NCI-H2227 treated with DMSO at 0.1 percent for 48 hours (cell line): ENCODE measurements at regions not wholly inside any gene's neighbourhood (a gene's known extent, or its start where the extent isn't known, plus 50 kb on each side); places are given as distances from the start of the nearest gene placed in this dataset.

ENCODE experiments used
- DNase-seq: peaks from one replicate; lab custom pipeline; 2025; lab: John Stamatoyannopoulos, UW

DNA sequence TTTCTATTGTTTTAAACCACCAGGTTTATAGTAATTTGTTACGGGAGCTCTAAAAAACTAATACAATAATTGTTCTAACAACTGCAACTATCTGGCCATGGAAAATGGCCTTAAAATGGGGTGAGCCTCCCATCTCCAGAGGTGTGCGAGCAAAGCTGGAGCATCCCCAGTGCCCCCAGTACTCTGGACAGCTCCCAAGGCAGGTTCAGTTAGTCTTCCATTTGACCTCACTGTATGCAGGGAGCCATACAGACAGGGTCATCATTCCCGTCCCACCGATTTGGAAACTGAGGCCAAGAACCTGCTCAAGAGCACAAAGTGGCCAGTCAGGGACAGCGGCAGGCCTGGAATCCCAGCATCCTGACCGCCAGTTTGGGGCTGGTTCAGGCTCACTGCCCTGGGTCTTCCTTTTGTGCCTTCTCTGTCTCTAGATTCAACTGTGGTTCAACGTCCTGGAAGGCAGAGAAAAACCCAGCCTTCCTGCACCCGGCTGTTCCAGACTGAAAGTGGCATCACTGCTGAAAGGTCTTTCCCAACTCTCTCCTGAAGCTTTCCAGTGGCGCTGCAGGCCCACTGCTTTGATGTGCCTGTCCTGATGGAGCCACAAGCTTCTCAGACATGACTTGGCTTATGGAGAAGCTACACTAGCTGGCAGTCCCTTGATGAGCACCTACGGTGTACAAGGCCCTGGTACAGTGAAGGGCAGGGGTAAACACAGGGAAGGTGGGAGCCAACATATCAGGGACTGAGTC lies 76.6 kb upstream of the LINGO1 start:
- no peak for DNase-seq

DNA sequence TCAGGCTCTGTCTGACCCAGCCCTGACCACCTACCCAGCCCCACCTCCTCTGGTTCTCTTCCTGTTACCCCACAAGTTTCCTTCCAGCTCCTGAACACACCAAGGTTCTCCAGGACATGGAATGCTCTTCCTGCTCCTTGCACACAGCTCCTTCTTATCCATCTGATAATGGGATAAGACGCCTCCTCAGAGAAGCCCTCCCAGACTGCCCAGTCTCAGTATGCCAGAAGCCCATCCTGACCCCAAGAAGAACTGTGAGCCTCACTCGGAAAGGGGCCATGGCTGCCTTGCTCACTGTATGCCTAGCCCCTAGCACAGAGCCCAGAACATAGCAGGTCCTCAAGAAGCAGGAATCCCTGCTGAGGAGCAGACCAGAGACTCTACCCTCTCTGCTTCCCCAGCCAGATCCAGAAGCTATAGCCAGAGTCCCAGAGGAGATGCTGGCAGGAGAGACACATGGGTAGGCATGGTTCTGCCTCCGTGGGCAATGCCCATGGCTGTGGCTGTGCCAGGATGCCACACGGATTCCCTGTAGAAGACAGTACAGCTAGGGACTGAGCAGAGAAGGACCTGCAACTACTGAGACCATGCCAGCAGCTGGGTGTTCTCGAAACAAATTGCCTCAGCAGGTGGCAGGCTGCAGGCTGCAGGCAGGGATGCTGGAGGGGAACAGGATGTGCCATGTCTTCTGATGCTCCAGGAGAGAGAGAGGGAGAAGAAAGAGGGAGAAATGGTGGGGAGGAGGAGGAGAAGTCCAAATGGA lies 74.0 kb upstream of the LINGO1 start:
- no peak for DNase-seq

DNA sequence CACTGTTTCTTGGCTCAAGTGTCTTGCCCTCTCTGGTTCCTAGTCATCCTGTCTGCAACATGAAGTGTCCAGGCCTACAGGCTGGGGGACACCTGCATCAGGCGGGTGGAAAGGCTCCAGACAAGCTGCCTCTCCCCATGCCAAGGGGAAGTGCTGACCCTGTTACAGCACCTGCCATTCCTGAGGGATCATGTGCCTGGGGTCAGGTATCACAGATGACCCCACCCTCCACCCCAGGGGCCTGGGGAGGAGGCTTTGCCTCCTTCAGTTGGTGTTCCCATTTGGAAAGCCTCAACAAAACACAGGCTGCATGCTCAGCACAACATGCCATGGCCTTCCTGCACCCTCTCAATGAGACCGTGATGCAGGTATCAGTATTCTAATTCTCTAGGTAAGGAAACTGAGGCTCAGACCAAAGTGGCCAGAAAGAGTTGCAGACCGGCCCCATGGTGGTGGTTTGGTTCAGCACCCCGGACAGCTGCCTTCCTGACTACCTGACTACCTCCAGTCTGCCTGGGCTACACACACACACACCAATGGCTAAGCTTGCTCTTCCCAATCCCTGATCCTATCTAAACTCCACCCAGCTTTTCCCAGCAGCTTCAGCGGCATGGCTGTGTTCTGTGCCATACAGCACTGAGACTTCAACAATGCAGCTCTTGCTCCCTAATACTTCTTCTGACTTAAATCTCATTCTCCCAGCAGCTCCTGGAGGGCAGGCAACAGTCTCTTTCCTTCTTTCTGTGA lies 69.7 kb upstream of the LINGO1 start:
- DNase-seq, result no peak

DNA sequence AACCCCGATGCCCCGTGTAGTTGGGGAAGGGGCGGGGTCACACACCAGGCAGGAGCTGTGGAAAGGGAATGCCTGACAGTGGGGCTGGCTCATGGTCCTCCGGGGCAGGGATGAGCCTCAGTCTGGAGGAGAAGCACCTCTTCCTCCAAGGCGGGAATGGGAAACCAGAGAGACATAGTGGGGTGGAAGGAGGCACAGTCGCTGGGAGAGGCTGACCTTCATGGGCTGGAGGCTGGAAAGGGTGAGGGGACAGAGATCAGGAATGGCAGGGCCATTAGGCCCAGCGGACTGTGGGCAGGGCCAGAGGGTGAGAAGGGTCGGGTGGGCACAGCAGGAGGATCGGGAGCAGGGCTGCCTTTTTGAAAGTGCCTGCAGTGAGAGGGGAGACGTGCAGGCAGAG lies 65.8 kb upstream of the LINGO1 start:
- no peak for DNase-seq

DNA sequence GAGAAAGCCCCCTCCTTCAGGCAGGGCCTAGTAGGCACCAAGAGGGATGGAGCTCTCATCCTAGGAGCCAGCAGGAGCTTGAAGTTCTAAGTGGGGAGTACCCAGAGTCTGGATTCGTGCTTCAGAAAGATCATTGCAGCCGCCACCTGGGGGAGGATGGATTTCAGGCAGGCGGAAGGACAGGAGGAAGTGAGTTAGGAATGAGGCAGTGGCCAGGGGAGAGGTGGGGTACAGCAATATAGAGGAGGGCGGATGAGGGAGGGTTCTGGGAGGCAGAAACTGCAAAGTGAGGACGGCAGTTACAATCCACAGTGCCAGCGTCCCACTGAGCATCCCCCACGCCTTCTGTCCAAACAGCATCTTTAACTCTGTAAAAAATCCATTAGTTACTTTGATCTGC lies 65.2 kb upstream of the LINGO1 start:
- DNase-seq, result no peak

DNA sequence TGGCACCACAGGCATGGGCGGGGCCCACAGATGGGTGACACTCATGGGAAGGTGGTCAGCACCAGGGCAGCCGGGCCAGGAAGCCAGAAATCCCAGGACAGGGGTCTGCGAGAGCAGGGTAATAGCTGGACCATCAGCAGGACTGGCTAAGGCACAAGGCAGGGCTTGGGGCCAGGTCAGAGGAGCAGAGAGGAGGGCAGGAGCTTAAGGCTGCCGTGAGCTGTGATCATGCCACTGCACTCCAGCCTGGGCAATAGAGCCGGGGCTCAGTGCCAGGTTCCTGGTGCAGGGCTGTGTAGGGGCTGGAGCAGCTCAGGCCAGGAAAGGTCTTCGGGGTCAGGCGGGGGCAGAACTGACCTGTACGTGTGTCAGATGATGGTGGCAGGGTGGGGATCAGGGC lies 64.2 kb upstream of the LINGO1 start:
- no peak for DNase-seq

DNA sequence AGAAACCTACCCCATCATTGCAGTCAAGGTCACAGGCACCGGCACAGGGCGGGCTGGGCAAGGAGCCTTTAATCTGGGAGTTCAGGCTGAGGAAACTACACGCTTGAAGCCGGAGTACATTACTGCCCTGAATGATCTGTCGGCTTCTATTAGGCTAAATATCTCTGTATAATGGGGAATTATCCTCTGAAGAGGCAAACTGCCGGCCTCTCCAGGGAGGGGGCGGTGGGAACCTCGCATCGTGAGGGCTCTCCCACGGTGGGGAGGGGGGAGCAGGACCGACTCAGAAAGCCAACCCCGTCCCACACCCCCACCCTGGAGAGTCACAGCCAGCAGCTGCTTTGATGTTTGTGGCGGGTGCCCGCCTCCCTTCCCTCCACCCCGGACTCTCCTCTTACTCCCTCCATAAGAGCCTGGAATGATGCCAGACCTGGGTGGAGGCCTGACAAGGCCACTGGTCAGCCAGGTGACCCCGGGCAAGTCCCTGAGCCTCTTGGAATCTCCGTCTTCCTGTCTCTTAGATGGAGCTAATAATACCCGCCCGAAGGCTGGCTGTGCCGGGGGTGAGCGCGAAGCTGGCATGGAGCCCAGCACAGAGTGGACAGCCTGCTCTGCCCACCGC lies 63.4 kb upstream of the LINGO1 start:
- no peak for DNase-seq

DNA sequence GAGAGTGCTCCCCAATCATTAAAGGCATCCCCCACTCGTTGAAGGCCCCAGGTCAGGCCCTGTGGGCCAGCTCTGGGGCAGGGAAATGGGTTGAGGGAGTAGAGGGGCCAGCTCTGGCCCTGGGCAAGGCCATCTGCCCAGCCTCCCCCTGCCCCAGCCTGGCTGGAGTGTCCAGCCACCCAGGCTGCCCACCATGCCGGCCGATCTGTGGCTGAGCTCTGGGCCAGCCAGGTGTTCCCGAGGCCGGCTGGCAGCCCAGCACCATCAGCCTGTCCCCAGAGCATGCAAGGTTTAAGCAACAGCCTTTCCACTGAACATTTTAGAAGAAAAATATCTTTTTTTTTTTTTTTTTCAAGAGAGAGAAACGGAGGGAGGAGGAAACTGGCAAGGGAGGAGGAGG lies 62.8 kb upstream of the LINGO1 start:
- no peak for DNase-seq

DNA sequence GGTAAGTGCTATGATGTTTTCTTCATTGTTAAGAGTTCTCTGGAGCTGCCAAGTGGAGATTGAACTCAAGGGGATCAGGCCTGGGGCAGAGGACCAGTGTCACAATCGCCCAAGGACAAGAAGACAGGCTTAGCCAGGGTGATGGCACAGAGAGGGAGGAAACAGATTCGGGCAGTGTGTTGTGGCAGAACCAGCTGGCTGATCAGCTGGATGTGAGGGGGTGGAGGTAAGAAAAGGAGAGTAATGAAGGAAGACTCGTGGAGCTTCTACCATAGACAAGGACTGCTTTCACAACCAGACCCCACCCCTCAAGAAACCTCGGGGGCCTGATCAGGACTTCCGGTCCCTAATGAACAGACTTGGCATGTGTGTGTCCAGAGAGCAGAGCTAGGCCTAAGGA lies 60.9 kb upstream of the LINGO1 start:
- no peak for DNase-seq

DNA sequence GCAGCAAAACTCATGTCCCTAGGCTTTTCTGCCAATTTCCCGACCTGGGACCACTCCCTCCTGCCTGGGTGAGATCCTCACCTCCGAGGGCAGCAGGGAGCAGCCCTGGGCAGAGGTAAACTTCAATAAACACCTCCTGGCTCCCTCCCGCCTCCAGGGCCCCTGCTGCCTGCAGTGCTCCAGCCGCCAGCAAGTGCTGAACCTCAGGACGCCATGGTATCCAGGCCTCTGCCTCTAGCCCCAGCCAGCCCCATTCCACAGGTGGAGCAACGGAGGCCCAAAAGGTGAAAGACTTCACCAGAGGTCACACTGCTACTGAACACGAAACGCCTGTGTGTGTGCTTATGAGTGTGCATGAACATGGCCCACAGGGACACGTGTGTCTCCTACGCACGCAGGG lies 59.9 kb upstream of the LINGO1 start:
- DNase-seq, result no peak

DNA sequence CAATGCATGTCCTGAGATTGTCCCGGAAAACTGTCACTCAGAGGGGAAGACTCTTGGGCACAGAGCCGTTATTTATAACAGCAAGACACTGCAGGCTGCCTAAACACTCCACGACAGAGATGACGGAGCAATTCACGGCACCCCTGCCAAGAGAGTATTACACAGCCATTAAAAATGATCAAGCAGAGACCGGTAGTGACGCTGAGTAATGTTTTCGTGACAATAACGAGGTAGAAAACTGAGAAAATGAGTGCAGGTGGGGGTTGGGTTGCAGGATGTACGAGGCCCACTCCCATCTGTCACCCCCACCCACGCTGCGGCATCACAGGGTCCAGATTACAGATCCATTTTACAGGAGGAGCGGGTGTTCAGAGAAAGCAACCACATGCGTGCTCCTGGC lies 58.9 kb upstream of the LINGO1 start:
- no peak for DNase-seq

DNA sequence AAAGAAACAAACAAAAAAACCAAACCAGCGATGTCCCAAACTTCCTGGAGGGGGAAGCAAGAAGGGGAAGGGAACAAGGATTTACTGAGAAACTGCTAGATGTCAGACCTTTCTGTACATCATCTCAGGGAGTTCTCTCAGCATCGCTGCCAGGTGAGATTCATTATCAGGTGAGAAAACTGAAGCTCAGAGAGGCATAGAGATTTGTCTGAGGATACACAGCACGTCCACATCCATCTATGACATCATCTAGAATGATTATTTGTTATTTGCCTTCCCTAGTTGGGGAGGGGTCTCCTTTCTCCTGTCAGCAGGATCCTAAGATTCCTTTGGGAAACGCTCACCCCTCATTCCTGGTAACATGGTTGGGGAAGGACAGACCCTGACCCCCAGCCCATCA lies 57.1 kb upstream of the LINGO1 start:
- DNase-seq, result no peak

DNA sequence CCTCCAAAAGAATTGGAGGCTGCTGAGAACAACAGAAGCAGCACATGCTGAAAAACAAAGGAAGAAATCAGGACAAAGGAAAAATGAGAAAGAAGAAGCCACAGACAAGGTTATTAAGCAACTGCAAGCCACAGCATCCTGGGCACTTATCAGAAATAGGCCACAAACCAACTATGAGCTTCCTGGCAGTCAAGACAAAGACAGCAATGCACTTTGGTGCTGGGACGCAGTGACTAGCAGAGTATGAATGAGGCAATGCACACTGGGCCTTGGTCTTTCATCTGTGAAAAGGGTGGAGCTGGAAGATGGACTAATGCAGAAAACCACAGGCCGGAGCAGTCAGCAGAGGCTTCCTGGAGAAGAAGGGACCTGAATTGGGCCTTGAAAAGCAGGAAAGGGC lies 56.0 kb upstream of the LINGO1 start:
- no peak for DNase-seq

DNA sequence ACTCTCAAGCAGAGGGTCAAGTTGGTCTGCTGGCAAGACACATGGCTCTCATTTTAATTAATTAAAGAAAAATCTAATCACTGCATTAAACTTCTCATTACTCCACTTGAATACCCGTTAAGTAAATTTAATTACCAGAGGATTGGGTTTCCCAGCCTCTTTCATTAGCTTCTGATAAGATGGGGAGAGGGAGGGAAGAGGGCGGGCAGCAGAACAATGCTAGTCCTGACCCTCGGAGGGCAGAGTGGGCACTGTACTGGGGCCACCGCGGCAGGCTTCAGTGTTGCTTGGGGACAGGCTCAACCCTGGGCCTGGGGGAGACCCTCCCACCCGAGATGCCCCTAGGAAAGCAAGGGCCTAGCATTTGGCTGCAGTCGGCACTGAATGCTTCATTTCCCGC lies 55.6 kb upstream of the LINGO1 start:
- no peak for DNase-seq

DNA sequence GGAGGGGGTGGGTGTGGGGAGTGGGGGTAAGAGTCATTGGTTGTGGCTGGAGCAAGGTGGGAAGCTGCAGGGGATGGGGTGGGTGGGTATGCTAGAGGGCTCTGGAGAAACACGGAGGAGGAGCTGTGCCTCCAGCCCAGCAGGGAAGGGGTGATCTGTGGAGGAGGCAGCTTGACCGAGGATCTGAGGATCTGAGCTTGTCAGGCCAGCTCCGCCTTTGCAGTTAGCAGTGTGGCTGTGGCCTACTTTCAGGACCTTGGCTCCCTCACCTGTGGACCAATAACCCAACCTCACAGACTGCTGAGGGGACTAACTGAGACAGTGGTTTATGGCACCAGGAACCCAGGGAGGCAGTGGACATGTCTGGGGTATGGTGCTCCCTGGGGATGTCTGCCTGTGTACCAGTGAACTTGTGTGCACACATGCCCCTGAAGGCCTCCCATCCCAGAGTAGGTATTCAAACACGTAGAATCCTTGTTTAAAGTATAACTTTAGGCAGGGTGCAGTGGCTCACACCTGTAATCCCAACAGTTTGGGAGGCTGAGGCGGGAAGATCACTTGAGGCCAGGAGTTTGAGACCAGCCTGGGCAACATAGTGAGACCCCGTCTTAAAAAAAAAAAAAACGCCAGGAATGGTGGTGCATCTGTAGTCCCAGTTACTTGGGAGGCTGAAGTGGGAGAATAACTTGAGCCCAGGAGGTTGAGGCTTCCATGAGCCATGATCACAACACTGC lies 52.5 kb upstream of the LINGO1 start:
- DNase-seq, result no peak

DNA sequence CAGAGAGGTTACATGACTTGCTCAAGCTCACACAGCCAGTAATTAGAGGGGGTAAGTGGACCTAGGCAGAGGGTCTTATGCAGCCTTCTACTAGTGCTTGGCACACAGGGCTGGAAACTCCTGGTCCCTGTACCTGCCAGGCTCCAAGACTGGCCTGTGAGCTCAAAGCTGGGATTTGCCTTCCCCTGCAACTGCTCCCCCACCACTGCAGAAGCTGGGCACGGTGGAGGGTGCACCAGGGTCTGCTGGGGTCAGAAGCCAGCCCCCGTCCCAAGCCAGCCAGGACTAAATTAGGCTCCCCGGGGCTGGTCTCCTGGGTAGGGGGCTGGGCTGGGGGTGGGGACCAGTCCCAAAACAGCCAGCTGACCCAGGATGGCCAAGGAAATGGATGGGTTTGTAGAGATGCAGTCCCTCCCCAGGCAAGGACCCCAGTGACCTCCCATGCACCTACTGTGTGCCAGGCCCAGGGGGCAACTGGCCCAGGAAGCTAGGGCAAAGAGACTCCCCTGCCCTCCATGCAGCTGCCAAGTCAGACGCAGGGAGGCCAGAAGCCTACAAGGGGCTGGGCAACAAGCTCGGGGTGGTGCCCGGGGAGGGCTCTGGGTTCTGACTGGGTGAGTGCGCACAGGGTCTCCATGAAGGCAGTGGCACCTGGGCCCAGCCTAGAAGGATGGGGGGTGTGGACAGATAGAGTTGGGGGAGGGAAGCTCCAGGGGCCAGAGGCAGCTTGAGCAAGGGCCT lies 51.8 kb upstream of the LINGO1 start:
- DNase-seq, result no peak

DNA sequence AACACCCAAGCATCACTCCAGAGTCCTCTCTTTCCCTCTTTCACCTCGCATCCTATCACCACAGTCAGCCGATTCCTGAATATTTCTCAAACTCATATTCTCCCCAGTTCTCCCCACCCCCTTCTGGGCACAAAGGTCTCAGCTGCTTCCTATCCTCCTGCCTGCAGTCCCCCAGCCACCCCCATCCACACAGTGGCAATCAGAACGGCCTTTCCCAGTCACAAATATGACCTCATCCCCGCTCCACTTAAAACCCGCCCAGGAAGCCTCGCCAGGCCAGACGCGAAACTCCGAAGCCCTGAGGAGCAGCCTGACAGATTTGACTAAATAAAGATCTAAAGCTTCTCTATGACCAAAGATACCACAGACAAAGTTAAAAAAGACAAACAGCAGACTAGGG lies 49.9 kb upstream of the LINGO1 start:
- no peak for DNase-seq
